CD4-positive, CD25-positive, alpha-beta regulatory T cell (primary cell): ENCODE measurements at regions not wholly inside any gene's neighbourhood (a gene's known extent, or its start where the extent isn't known, plus 50 kb on each side); places are given as distances from the start of the nearest gene placed in this dataset.
"Not testable (repeated sequence)": the region's sequence is repeated elsewhere in the genome, so short reads cannot be mapped to it uniquely, and the experiment has no call there.

Source experiments
- ATAC-seq, 2 donors: fragments of 150-1000 bp; cut with Tn5 transposase; one replicate each; pipeline ENCODE4 v1.10.0; 2021; ENCODE audit warnings: low read depth in 2 of 2, moderate number of reproducible peaks in 2 of 2, moderate library complexity in 1 of 2
- DNase-seq, 3 donors: peaks; one replicate each; pipeline versions ENCODE4 v3.0.0 to v3.0.0-alpha.2; 2012 to 2022; ENCODE audit warnings: mixed read lengths in 1 of 3
- H3K27ac ChIP-seq: one replicate; pipeline ENCODE4 v1.7.0; 2013; ENCODE audit warnings: mild to moderate bottlenecking, low read length; ENCODE audit not compliant: insufficient read depth, poor library complexity, severe bottlenecking
- H3K27me3 ChIP-seq: one replicate; pipeline ENCODE4 v1.7.0; 2013; ENCODE audit warnings: low read length; ENCODE audit not compliant: control insufficient read depth, insufficient read depth
- H3K36me3 ChIP-seq: one replicate; pipeline ENCODE4 v1.7.0; 2013; ENCODE audit warnings: mild to moderate bottlenecking, low read length, moderate library complexity; ENCODE audit not compliant: control insufficient read depth, insufficient read depth
- H3K4me1 ChIP-seq: 2 replicates; pipeline ENCODE4 v1.7.0; 2013; ENCODE audit warnings: mild to moderate bottlenecking, low read length; ENCODE audit not compliant: insufficient read depth, control insufficient read depth, poor library complexity, severe bottlenecking
- H3K4me3 ChIP-seq: one replicate; pipeline ENCODE4 v1.7.0; 2013; ENCODE audit warnings: low read depth, mild to moderate bottlenecking, low read length, moderate library complexity
- H3K9me3 ChIP-seq, 2 experiments: 1 replicate in 1 of 2; 2 replicates in 1 of 2; pipeline ENCODE4 v1.7.0; 2013; ENCODE audit warnings: low read length in 2 of 2, mild to moderate bottlenecking in 1 of 2, moderate library complexity in 1 of 2; ENCODE audit not compliant: control insufficient read depth in 2 of 2
- H3K27ac Mint-ChIP-seq, 3 donors: one replicate each; pipeline ENCODE4 v1.8.0; 2020 to 2022; ENCODE audit warnings: mild to moderate bottlenecking in 3 of 3, mixed read lengths in 3 of 3, moderate library complexity in 2 of 3
- H3K27me3 Mint-ChIP-seq: one replicate; pipeline ENCODE4 v1.8.0; 2022; ENCODE audit warnings: mild to moderate bottlenecking, mixed read lengths
- H3K36me3 Mint-ChIP-seq: one replicate; pipeline ENCODE4 v1.8.0; 2020; ENCODE audit warnings: mixed read lengths
- H3K4me1 Mint-ChIP-seq, 4 donors: one replicate each; pipeline ENCODE4 v1.8.0; 2020 to 2022; ENCODE audit warnings: mixed read lengths in 4 of 4, mild to moderate bottlenecking in 1 of 4
- H3K4me3 Mint-ChIP-seq, 4 donors: one replicate each; pipeline ENCODE4 v1.8.0; 2020 to 2022; ENCODE audit warnings: mild to moderate bottlenecking in 4 of 4, mixed read lengths in 4 of 4, moderate library complexity in 3 of 4
- H3K9me3 Mint-ChIP-seq, 7 donors: one replicate each; pipeline ENCODE4 v1.8.0; 2020 to 2022; ENCODE audit warnings: mixed read lengths in 7 of 7, mild to moderate bottlenecking in 3 of 7, moderate library complexity in 2 of 7

GRCh38 chr6:157752879-157753278 is 70.2 kb upstream of the SNX9 start:
- Mint-ChIP-seq H3K27me3 (peaks cover 22% of the 10 kb centered on the region), H3K27ac (peak overlapping the region in 1 of 3 donors; percentile 10), H3K4me1 (peaks cover 10 to 47% (median 19%) of the 10 kb centered on the region in 4 donors)
- H3K36me3 ChIP-seq, H3K9me3 Mint-ChIP-seq, H3K27ac ChIP-seq, H3K4me3 Mint-ChIP-seq, H3K9me3 ChIP-seq, H3K4me3 ChIP-seq, H3K27me3 ChIP-seq, H3K36me3 Mint-ChIP-seq, DNase-seq, ATAC-seq: not testable (repeated sequence)
- peaks cover 12% of the 10 kb centered on the region for H3K4me1 ChIP-seq

- no peak for DNase-seq
- Mint-ChIP-seq H3K36me3 (no peaks in the 10 kb centered on the region), H3K9me3 (no peaks in the 10 kb centered on the region), H3K27me3 (peaks cover 22% of the 10 kb centered on the region), H3K4me1 (peaks cover 10 to 52% (median 21%) of the 10 kb centered on the region in 4 donors), H3K4me3 (no peak overlapping the region), H3K27ac (no peak overlapping the region)
- H3K27ac ChIP-seq: no peak overlapping the region
- no peaks in the 10 kb centered on the region for H3K36me3 ChIP-seq
- H3K4me3 ChIP-seq: no peak overlapping the region
- H3K4me1 ChIP-seq: peaks cover 12% of the 10 kb centered on the region
- H3K9me3 ChIP-seq: no peaks in the 10 kb centered on the region
- H3K27me3 ChIP-seq: no peaks in the 10 kb centered on the region
- no peak for ATAC-seq
Measured at GRCh38 chr6:157753291-157753690, 69.8 kb upstream of the SNX9 start.

GRCh38 chr6:157753801-157754200 is 69.2 kb upstream of the SNX9 start:
- H3K4me3 ChIP-seq, H3K27ac ChIP-seq, ATAC-seq, DNase-seq, H3K9me3 ChIP-seq, H3K9me3 Mint-ChIP-seq, H3K36me3 ChIP-seq, H3K4me3 Mint-ChIP-seq, H3K27me3 ChIP-seq, H3K36me3 Mint-ChIP-seq: not testable (repeated sequence)
- Mint-ChIP-seq H3K27me3 (peaks cover 22% of the 10 kb centered on the region), H3K4me1 (peaks cover 9 to 55% (median 23%) of the 10 kb centered on the region in 4 donors), H3K27ac (peak overlapping the region in 1 of 3 donors; percentile 68)
- peaks cover 12% of the 10 kb centered on the region for H3K4me1 ChIP-seq

- Histone ChIP-seq H3K36me3 (no peaks in the 10 kb centered on the region), H3K27ac (no peak overlapping the region), H3K4me1 (peaks cover 12% of the 10 kb centered on the region), H3K27me3 (no peaks in the 10 kb centered on the region), H3K9me3 (no peaks in the 10 kb centered on the region), H3K4me3 (no peak overlapping the region)
- H3K4me1 Mint-ChIP-seq: peaks cover 6 to 55% (median 22%) of the 10 kb centered on the region in 4 donors
- no peaks in the 10 kb centered on the region for H3K9me3 Mint-ChIP-seq
- DNase-seq: no peak
- H3K4me3 Mint-ChIP-seq: peak overlapping the region in 1 of 4 donors; percentile 18
- peaks cover 22% of the 10 kb centered on the region for H3K27me3 Mint-ChIP-seq
- ATAC-seq: no peak
- peak overlapping the region in 2 of 3 donors; percentile 48 to 66 for H3K27ac Mint-ChIP-seq
- no peaks in the 10 kb centered on the region for H3K36me3 Mint-ChIP-seq
Measured at GRCh38 chr6:157754351-157754750, 68.7 kb upstream of the SNX9 start.

GRCh38 chr6:157755032-157755745 is 67.9 kb upstream of the SNX9 start:
- no peaks in the 10 kb centered on the region for H3K27me3 ChIP-seq
- H3K4me1 Mint-ChIP-seq: peaks cover 6 to 57% (median 24%) of the 10 kb centered on the region in 4 donors
- no peak overlapping the region for H3K4me3 Mint-ChIP-seq
- H3K36me3 ChIP-seq: no peaks in the 10 kb centered on the region
- H3K9me3 Mint-ChIP-seq: no peaks in the 10 kb centered on the region
- H3K27ac Mint-ChIP-seq: peak overlapping the region; percentile 5 to 76 (median 75)
- H3K9me3 ChIP-seq: no peaks in the 10 kb centered on the region
- DNase-seq: no peak
- peaks cover 12% of the 10 kb centered on the region for H3K4me1 ChIP-seq
- no peak overlapping the region for H3K27ac ChIP-seq
- peaks cover 22% of the 10 kb centered on the region for H3K27me3 Mint-ChIP-seq
- no peaks in the 10 kb centered on the region for H3K36me3 Mint-ChIP-seq
- H3K4me3 ChIP-seq: no peak overlapping the region
- no peak for ATAC-seq

DNA sequence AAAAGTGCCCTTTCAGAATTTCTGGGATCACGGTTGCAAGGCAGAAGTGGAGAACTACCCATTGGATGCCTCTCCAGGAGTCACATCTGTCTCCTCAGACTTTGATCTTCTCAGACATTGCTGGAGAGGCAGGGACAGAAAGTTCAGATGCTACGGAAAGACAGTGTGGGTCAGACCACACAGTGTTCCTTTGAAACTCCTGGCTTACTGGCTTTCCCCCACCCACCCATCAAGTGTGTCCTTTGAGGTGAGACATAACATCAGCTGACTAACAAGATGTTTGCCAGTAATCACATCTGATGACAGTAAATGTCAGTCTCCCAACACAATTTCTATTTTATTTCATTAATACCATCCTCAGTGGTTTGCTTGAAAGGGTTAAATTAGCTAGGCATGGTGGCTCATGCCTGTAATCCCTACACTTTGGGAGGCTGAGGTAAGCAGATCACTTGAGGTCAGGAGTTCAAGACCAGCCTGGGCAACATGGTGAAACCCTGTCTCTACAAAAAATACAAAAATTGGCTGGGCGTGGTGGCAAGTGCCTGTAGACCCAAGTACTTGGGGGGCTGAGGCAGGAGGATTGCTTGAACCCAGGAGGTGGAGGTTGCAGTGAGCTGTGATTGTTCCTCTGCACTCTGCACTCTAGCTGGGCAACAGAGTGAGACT is 67.2 kb upstream of the SNX9 start:
- Mint-ChIP-seq H3K4me3 (no peak overlapping the region), H3K4me1 (peaks cover 7 to 64% (median 31%) of the 10 kb centered on the region in 4 donors), H3K36me3 (no peaks in the 10 kb centered on the region), H3K27ac (peak overlapping the region; percentile 75 to 86 (median 76)), H3K27me3 (peaks cover 22% of the 10 kb centered on the region), H3K9me3 (no peaks in the 10 kb centered on the region)
- no peak overlapping the region for H3K27ac ChIP-seq
- H3K36me3 ChIP-seq: no peaks in the 10 kb centered on the region
- DNase-seq (no peak), ATAC-seq (no peak)
- H3K4me3 ChIP-seq: no peak overlapping the region
- H3K9me3 ChIP-seq: no peaks in the 10 kb centered on the region
- no peaks in the 10 kb centered on the region for H3K27me3 ChIP-seq
- H3K4me1 ChIP-seq: peaks cover 18% of the 10 kb centered on the region

- Mint-ChIP-seq H3K27me3 (peaks cover 26% of the 10 kb centered on the region), H3K36me3 (no peaks in the 10 kb centered on the region), H3K4me1 (peaks cover 16 to 74% (median 41%) of the 10 kb centered on the region in 4 donors), H3K9me3 (no peaks in the 10 kb centered on the region), H3K4me3 (peak overlapping the region in 3 of 4 donors; percentile 23 to 39 (median 37)), H3K27ac (peak overlapping the region; percentile 65 to 86 (median 75))
- no peaks in the 10 kb centered on the region for H3K9me3 ChIP-seq
- ATAC-seq: peak; percentile 59 to 60
- no peaks in the 10 kb centered on the region for H3K27me3 ChIP-seq
- H3K4me3 ChIP-seq: peak overlapping the region; percentile 32
- H3K36me3 ChIP-seq: no peaks in the 10 kb centered on the region
- peaks cover 28% of the 10 kb centered on the region for H3K4me1 ChIP-seq
- peak; percentile 68 to 82 (median 80) for DNase-seq
- H3K27ac ChIP-seq: no peak overlapping the region
Measured at GRCh38 chr6:157756708-157757429, 66.2 kb upstream of the SNX9 start.
